A549 (cell line): ENCODE measurements at regions not wholly inside any gene's neighbourhood (a gene's known extent, or its start where the extent isn't known, plus 50 kb on each side); places are given as distances from the start of the nearest gene placed in this dataset.

Experiments
- ATAC-seq, 2 experiments: fragments of 200-7000 bp in 1 of 2; fragments of >200 bp in 1 of 2; cut with Nextera tagmentation in 1 of 2; cut with Tn5 transposase in 1 of 2; 3 replicates each; pipeline versions ENCODE4 v1.8.0 to v1.9.1; 2018 to 2020; ENCODE audit warnings: mild to moderate bottlenecking in 1 of 2, moderate library complexity in 1 of 2
- CTCF ChIA-PET: fragments of 300-600 bp; sonication (Branson Sonifier 250); formaldehyde crosslinking; extraction: SDS; loops from one replicate; lab custom pipeline; 2021; ENCODE audit warnings: antibody characterized with exemption, inconsistent platforms; lab: Yijun Ruan, JAX
- POLR2A ChIA-PET: fragments of 350-600 bp; formaldehyde crosslinking; extraction: SDS; loops from one replicate; lab custom pipeline; 2021; ENCODE audit warnings: antibody characterized with exemption, inconsistent platforms; lab: Yijun Ruan, JAX
- DNase-seq, 2 experiments: peaks; one replicate each; pipeline versions ENCODE4 v3.0.0 to v3.0.0-alpha.2; 2011 to 2016; ENCODE audit warnings: low read depth in 1 of 2, low spot score in 1 of 2
- FAIRE-seq: peaks from 2 replicates; lab custom pipeline; 2011; peaks lifted over from hg19 to GRCh38; lab: Jason Lieb, UNC
- H3K27ac ChIP-seq, 2 experiments: fragments of >200 bp; sonication (Bioruptor Twin); formaldehyde crosslinking; 3 replicates each; pipeline ENCODE4 v1.5.1; 2016 to 2017
- H3K4me1 ChIP-seq: fragments of >200 bp; sonication (Bioruptor Twin); formaldehyde crosslinking; 3 replicates; pipeline ENCODE4 v1.6.1; 2016
- H3K4me2 ChIP-seq: fragments of >200 bp; sonication (Bioruptor Twin); formaldehyde crosslinking; 3 replicates; pipeline ENCODE4 v1.6.1; 2016
- H3K4me3 ChIP-seq: fragments of >200 bp; sonication (Bioruptor Twin); formaldehyde crosslinking; 3 replicates; pipeline ENCODE4 v1.5.1; 2016
- H3K9me3 ChIP-seq: fragments of >200 bp; sonication (Bioruptor Twin); formaldehyde crosslinking; 3 replicates; pipeline ENCODE4 v1.6.1; 2016
- BCL3 ChIP-seq: fragments of >200 bp; sonication (Bioruptor Twin); formaldehyde crosslinking; IDR thresholded peaks from 3 replicates; pipeline ENCODE4 v1.6.1; 2016
- CBX2 ChIP-seq: fragments of 200-600 bp; sonication (generic); IDR thresholded peaks from 2 replicates; pipeline ENCODE4 v1.6.1; 2016; ENCODE audit warnings: low read depth, mild to moderate bottlenecking, borderline replicate concordance
- CBX8 ChIP-seq: fragments of 200-600 bp; sonication (generic); IDR thresholded peaks from 2 replicates; pipeline ENCODE4 v1.6.1; 2016
- CHD4 ChIP-seq: fragments of 200-600 bp; sonication (generic); IDR thresholded peaks from 2 replicates; pipeline ENCODE4 v1.6.1; 2016; ENCODE audit warnings: antibody characterized with exemption, mild to moderate bottlenecking, borderline replicate concordance
- EHMT2 ChIP-seq: fragments of 200-600 bp; sonication (generic); IDR thresholded peaks from 2 replicates; pipeline ENCODE4 v1.6.1; 2016; ENCODE audit warnings: antibody characterized with exemption, low read depth, mild to moderate bottlenecking, moderate library complexity
- FOSB ChIP-seq: fragments of 250-450 bp; sonication (Bioruptor Pico); IDR thresholded peaks from 2 replicates; pipeline ENCODE4 v1.5.0; 2020; ENCODE audit warnings: mild to moderate bottlenecking, moderate library complexity
- GATA3 ChIP-seq: IDR thresholded peaks from 2 replicates; pipeline ENCODE4 v1.6.1; 2012; ENCODE audit warnings: borderline replicate concordance
- HOXA7 ChIP-seq: fragments of 250-450 bp; sonication (Bioruptor Pico); IDR thresholded peaks from 2 replicates; pipeline ENCODE4 v1.5.0; 2020; ENCODE audit warnings: mild to moderate bottlenecking, moderate library complexity
- HOXB13 ChIP-seq: fragments of 250-450 bp; sonication (Bioruptor Pico); IDR thresholded peaks from 2 replicates; pipeline ENCODE4 v1.5.0; 2020; ENCODE audit warnings: low read depth, mild to moderate bottlenecking, moderate library complexity
- HOXB5 ChIP-seq: fragments of 250-450 bp; sonication (Bioruptor Pico); IDR thresholded peaks from 2 replicates; pipeline ENCODE4 v1.5.0; 2020; ENCODE audit warnings: mild to moderate bottlenecking, moderate library complexity
- KDM1A ChIP-seq: fragments of 200-600 bp; sonication (generic); IDR thresholded peaks from 2 replicates; pipeline ENCODE4 v1.6.1; 2016; ENCODE audit warnings: low read depth, mild to moderate bottlenecking
- KDM5A ChIP-seq: fragments of 200-600 bp; sonication (generic); IDR thresholded peaks from 2 replicates; pipeline ENCODE4 v1.6.1; 2016; ENCODE audit warnings: antibody characterized with exemption, mild to moderate bottlenecking
- MAX ChIP-seq: IDR thresholded peaks from 2 replicates; pipeline ENCODE4 v1.6.1; 2012
- MAZ ChIP-seq: fragments of 150-350 bp; IDR thresholded peaks from 2 replicates; pipeline ENCODE4 v1.6.1; 2014; ENCODE audit warnings: antibody characterized with exemption, low read depth, low read length, borderline replicate concordance
- MYC ChIP-seq: IDR thresholded peaks from 2 replicates; pipeline ENCODE4 v1.6.1; 2012; ENCODE audit warnings: mild to moderate bottlenecking, inconsistent platforms, low read length, improper control_type of control experiment, borderline replicate concordance
- NFE2L2 ChIP-seq: fragments of 150-350 bp; conservative IDR thresholded peaks from 2 replicates; pipeline ENCODE4 v1.6.1; 2014; ENCODE audit warnings: low read length
- POLR2A ChIP-seq: IDR thresholded peaks from 2 replicates; pipeline ENCODE4 v1.6.1; 2012; ENCODE audit warnings: mild to moderate bottlenecking, low read length
- POLR2AphosphoS2 ChIP-seq: conservative IDR thresholded peaks from 2 replicates; pipeline ENCODE4 v1.6.1; 2012; ENCODE audit warnings: low read length, improper control_type of control experiment, inconsistent platforms
- RCOR1 ChIP-seq: fragments of 150-350 bp; IDR thresholded peaks from 2 replicates; pipeline ENCODE4 v1.6.1; 2014; ENCODE audit warnings: antibody characterized with exemption, low read length, low read depth
- RNF2 ChIP-seq: fragments of 200-600 bp; sonication (generic); IDR thresholded peaks from 2 replicates; pipeline ENCODE4 v1.6.1; 2016; ENCODE audit warnings: low read depth, mild to moderate bottlenecking, antibody characterized with exemption, moderate library complexity, borderline replicate concordance
- TFCP2L1 ChIP-seq: fragments of 250-450 bp; sonication (Bioruptor Pico); IDR thresholded peaks from 2 replicates; pipeline ENCODE4 v1.5.0; 2021; ENCODE audit warnings: mild to moderate bottlenecking
- TP53 ChIP-seq: fragments of 250-450 bp; sonication (Bioruptor Pico); IDR thresholded peaks from 2 replicates; pipeline ENCODE4 v1.5.0; 2021; ENCODE audit warnings: mild to moderate bottlenecking, moderate library complexity
- USF2 ChIP-seq: fragments of 450-650 bp; IDR thresholded peaks from 2 replicates; pipeline ENCODE4 v1.6.1; 2014; ENCODE audit warnings: antibody characterized with exemption
- ZC3H11A ChIP-seq: fragments of 450-650 bp; IDR thresholded peaks from 2 replicates; pipeline ENCODE4 v1.6.1; 2014; ENCODE audit warnings: antibody characterized with exemption, mild to moderate bottlenecking
- ZNF302 ChIP-seq: fragments of 250-450 bp; sonication (Bioruptor Pico); IDR thresholded peaks from 2 replicates; pipeline ENCODE4 v1.9.0; 2021; ENCODE audit warnings: inconsistent platforms, mild to moderate bottlenecking, moderate library complexity
- WGBS: methylation state at CpG from one replicate; pipeline ENCODE4 v1.1.6; 2017; ENCODE audit errors: missing lambda C conversion rate; 5-methylcytosine and 5-hydroxymethylcytosine counted together
- TF ChIP-seq, protein P1 (sequence below): fragments of >200 bp; sonication (Bioruptor Twin); formaldehyde crosslinking; IDR thresholded peaks from 2 replicates; pipeline ENCODE4 v1.6.1; 2016

DNA sequence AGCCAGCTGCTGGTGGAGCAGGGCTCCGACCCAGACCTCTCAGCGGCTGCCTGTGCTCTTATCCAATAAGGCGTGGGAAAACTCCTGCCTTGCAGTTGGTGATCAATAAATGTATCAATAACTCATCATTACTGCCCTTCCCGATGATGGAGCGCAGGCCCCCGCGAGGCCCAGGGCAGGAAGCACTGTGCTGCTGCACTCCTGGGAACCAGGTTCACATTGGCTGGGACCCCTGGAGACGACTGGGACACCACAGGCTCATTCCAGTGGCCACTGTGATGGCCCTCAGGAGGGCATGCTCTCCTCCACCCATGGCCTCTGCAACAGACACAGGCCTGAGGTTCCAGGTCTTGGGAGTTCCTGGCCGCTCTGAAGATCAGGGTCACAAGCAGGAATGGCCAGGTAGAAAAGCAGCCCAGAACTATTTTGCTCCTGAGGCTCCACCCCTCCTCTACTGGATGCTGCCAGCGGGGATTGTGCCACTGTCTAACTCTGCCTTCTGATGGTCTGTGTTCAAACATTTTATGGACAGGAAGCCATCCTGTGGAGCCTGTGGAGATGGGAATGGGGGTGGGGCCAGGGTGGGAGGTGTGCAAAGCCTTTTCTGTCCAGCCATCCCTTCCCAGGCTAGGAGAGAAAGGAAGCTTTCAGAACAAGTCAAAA is 287.4 kb upstream of the ZMIZ1 start:
- TF ChIP-seq MAZ (no peak), HOXB13 (CRISPR knock-in tag) (no peak), MYC (no peak), TFCP2L1 (CRISPR knock-in tag) (no peak), ZNF302 (CRISPR knock-in tag) (no peak), USF2 (no peak), NFE2L2 (no peak), MAX (no peak), RCOR1 (no peak), FOSB (CRISPR knock-in tag) (no peak), CBX8 (no peak), HOXB5 (CRISPR knock-in tag) (no peak), POLR2AphosphoS2 (no peak), CBX2 (no peak), CHD4 (no peak), ZC3H11A (no peak), BCL3 (no peak), GATA3 (no peak)
- H3K4me2 ChIP-seq, result no peak overlapping the region
- ATAC-seq, result no peak
- no peak overlapping the region for H3K4me3 ChIP-seq
- H3K4me1 ChIP-seq, result peaks cover 23% of the 10 kb centered on the region
- DNase-seq, result no peak
- H3K27ac ChIP-seq, result no peak overlapping the region
- CTCF ChIA-PET, result no interaction called here
- H3K9me3 ChIP-seq, result no peaks in the 10 kb centered on the region
- no peak for FAIRE-seq
- WGBS, result 81% methylated on average over 6 of the region's 10 CpGs
- POLR2A ChIA-PET, result no interaction called here

DNA sequence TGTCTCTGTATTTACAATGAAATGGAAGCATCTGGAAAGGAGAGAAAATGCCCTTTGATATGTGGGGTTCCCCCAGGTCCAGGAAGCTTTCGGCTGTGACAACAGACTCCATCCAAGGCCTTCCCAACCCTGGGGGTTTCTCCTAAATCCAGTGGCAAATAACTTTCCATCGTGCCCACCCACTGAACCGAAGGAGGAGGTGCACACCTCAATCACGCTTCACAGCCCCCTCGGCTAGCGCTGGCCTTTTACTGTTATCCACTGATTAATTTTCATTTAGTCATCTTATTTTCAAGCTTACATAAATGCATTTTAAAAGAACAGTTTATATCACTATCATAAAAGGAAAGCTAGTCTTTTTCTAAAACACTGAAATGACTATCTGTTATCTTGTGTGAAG is 286.8 kb upstream of the ZMIZ1 start:
- DNase-seq, result no peak
- Histone ChIP-seq H3K4me2 (no peak overlapping the region), H3K4me3 (no peak overlapping the region), H3K27ac (no peak overlapping the region), H3K9me3 (no peaks in the 10 kb centered on the region), H3K4me1 (peaks cover 23% of the 10 kb centered on the region)
- FAIRE-seq, result no peak
- ChIA-PET POLR2A (no interaction called here), CTCF (no interaction called here)
- ATAC-seq, result no peak
- TF ChIP-seq, protein P1, sequence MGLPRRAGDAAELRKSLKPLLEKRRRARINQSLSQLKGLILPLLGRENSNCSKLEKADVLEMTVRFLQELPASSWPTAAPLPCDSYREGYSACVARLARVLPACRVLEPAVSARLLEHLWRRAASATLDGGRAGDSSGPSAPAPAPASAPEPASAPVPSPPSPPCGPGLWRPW, result no peak
- WGBS, result 78% methylated on average over 6 of the region's 6 CpGs

GRCh38 chr10:78782441-78782840 is 286.3 kb upstream of the ZMIZ1 start:
- 62% methylated on average over 6 of the region's 6 CpGs for WGBS
- Histone ChIP-seq H3K9me3 (no peaks in the 10 kb centered on the region), H3K4me1 (peaks cover 19% of the 10 kb centered on the region), H3K4me2 (no peak overlapping the region), H3K4me3 (no peak overlapping the region), H3K27ac (no peak overlapping the region)
- TF ChIP-seq POLR2A (no peak), HOXA7 (CRISPR knock-in tag) (no peak), TP53 (CRISPR knock-in tag) (no peak), KDM5A (no peak), RNF2 (no peak), EHMT2 (no peak), KDM1A (no peak)
- no peak for FAIRE-seq
- CTCF ChIA-PET, result no interaction called here
- no peak for ATAC-seq
- no peak for DNase-seq
- POLR2A ChIA-PET, result no interaction called here
